ENCODE measurements at regions not wholly inside any gene's neighbourhood (a gene's known extent, or its start where the extent isn't known, plus 50 kb on each side); places are given as distances from the start of the nearest gene placed in this dataset.
"Not testable (repeated sequence)": the region's sequence is repeated elsewhere in the genome, so short reads cannot be mapped to it uniquely, and the experiment has no call there.

DNA sequence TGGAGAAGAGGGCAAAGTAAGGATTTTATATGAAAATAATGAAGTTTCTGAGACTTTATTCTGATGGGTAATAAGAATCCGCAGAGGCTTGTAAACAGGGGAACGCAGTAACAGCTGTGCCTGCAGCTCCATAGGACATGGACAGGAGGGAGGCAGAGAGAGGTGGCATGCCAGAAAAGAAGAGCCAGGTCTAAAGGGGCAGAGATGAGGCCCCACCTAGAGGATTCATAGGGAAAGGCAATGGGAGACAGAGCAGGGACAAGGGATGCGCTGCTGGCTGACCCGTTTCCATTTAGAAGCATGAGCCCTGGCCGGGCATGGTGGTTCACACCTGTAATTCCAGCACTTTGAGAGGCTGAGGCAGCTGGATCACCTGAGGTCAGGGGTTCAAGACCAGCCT, 340.3 kb upstream of the CDH5 start:
- DNase-seq, result no peak
- peaks cover 0 to 4% (median 0%) of the 10 kb centered on the region in 9 donors for H3K4me1 ChIP-seq
- no peak overlapping the region for H3K27ac ChIP-seq
- H3K27me3 ChIP-seq, result no peaks in the 10 kb centered on the region
- intact Hi-C loops (cut with DNase I), result loop anchor here in 1 of 10 donors (5.0 kb wide), 1 partner anchor 86 kb away; no protein-coding TSS in a partner anchor
- no peaks in the 10 kb centered on the region for H3K36me3 ChIP-seq
- TF ChIP-seq, protein P1, sequence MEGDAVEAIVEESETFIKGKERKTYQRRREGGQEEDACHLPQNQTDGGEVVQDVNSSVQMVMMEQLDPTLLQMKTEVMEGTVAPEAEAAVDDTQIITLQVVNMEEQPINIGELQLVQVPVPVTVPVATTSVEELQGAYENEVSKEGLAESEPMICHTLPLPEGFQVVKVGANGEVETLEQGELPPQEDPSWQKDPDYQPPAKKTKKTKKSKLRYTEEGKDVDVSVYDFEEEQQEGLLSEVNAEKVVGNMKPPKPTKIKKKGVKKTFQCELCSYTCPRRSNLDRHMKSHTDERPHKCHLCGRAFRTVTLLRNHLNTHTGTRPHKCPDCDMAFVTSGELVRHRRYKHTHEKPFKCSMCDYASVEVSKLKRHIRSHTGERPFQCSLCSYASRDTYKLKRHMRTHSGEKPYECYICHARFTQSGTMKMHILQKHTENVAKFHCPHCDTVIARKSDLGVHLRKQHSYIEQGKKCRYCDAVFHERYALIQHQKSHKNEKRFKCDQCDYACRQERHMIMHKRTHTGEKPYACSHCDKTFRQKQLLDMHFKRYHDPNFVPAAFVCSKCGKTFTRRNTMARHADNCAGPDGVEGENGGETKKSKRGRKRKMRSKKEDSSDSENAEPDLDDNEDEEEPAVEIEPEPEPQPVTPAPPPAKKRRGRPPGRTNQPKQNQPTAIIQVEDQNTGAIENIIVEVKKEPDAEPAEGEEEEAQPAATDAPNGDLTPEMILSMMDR (IDR thresholded peaks at IDR 0.05), result peak in 6 of 9 donors; percentile 13 to 45 (median 37)
- 68 to 70% methylated on average over 5 of the region's 5 CpGs for WGBS, 2 donors
- ATAC-seq, result peak in 4 of 8 donors; percentile 50 to 79 (median 66)
- H3K4me3 ChIP-seq, result no peak overlapping the region
- H3K9me3 ChIP-seq, result peaks cover 0 to 12% (median 0%) of the 10 kb centered on the region in 11 donors

GRCh38 chr16:66025751-66026150, 340.7 kb upstream of the CDH5 start:
- no peak overlapping the region for H3K27ac ChIP-seq
- H3K4me1 ChIP-seq, result peaks cover 0 to 4% (median 0%) of the 10 kb centered on the region in 9 donors
- H3K9me3 ChIP-seq, result peaks cover 0 to 12% (median 0%) of the 10 kb centered on the region in 11 donors
- intact Hi-C loops (cut with DNase I), result loop anchor here in 1 of 10 donors (5.0 kb wide), 1 partner anchor 87 kb away; no protein-coding TSS in a partner anchor
- peaks cover 0 to under 1% (median 0%) of the 10 kb centered on the region in 7 donors for H3K27me3 ChIP-seq
- DNase-seq, result no peak
- 0 to 6% methylated on average over 1 of the region's 1 CpG for WGBS, 2 donors
- H3K4me3 ChIP-seq, result no peak overlapping the region
- no peaks in the 10 kb centered on the region for H3K36me3 ChIP-seq
- ATAC-seq, result no peak
- TF ChIP-seq, protein P1 (IDR thresholded peaks at IDR 0.05), result no peak

DNA sequence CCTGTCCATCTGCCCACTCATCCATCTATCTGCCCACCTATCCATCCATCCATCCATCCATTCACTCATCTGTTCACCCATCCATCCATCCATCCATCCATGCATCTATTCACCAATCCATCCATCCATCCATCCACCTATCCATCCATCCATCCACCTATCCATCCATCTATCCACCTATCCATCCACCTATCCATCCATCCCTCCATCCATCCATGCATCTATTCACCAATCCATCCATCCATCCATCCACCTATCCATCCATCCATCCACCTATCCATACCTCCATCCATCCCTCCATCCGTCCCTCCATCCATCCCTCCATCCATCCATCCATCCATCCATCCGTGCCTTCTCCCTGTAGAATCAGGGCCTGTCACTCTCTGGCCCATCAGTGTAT, 341.9 kb upstream of the CDH5 start:
- intact Hi-C loops (cut with DNase I); H3K4me1 ChIP-seq; H3K27ac ChIP-seq; H3K27me3 ChIP-seq; H3K36me3 ChIP-seq; DNase-seq; H3K4me3 ChIP-seq; ATAC-seq: not testable (repeated sequence)
- peaks cover 0 to 12% (median 0%) of the 10 kb centered on the region in 11 donors for H3K9me3 ChIP-seq
- 87 to 90% methylated on average over 2 of the region's 2 CpGs for WGBS, 2 donors

GRCh38 chr16:66023481-66023880, 343.0 kb upstream of the CDH5 start:
- WGBS, 2 donors, result 55 to 74% methylated on average over 3 of the region's 3 CpGs
- intact Hi-C loops (cut with DNase I), result no loop called here
- no peaks in the 10 kb centered on the region for H3K36me3 ChIP-seq
- no peak overlapping the region for H3K27ac ChIP-seq
- no peaks in the 10 kb centered on the region for H3K4me1 ChIP-seq
- ATAC-seq, result no peak
- TF ChIP-seq, protein P1 (IDR thresholded peaks at IDR 0.05), result no peak
- H3K27me3 ChIP-seq, result peaks cover 0 to 5% (median 0%) of the 10 kb centered on the region in 7 donors
- DNase-seq, result no peak
- H3K4me3 ChIP-seq, result no peak overlapping the region
- H3K9me3 ChIP-seq, result peaks cover 0 to 12% (median 0%) of the 10 kb centered on the region in 11 donors

GRCh38 chr16:66020642-66021041, 345.8 kb upstream of the CDH5 start:
- DNase-seq (no peak), ATAC-seq (peak in 1 of 8 donors; percentile 35)
- Histone ChIP-seq H3K4me1 (no peaks in the 10 kb centered on the region), H3K9me3 (peaks cover 0 to 12% (median 0%) of the 10 kb centered on the region in 11 donors), H3K27me3 (peaks cover 0 to 5% (median 0%) of the 10 kb centered on the region in 7 donors), H3K4me3 (no peak overlapping the region), H3K27ac (no peak overlapping the region), H3K36me3 (no peaks in the 10 kb centered on the region)
- intact Hi-C loops (cut with DNase I), result no loop called here
- TF ChIP-seq, protein P1 (IDR thresholded peaks at IDR 0.05), result no peak
